CD4-positive, alpha-beta memory T cell (primary cell): ENCODE measurements at regions not wholly inside any gene's neighbourhood (a gene's known extent, or its start where the extent isn't known, plus 50 kb on each side); places are given as distances from the start of the nearest gene placed in this dataset.

Source experiments
- CTCF ChIA-PET: fragments of 350-600 bp; sonication (Branson Sonifier 250); formaldehyde crosslinking; loops from one replicate; lab custom pipeline; 2021; ENCODE audit warnings: inconsistent platforms; ENCODE audit not compliant: partially characterized antibody; lab: Charles Lee
- POLR2A ChIA-PET: fragments of 350-600 bp; sonication (Branson Sonifier 250); formaldehyde crosslinking; loops from one replicate; lab custom pipeline; 2021; ENCODE audit not compliant: partially characterized antibody; lab: Charles Lee
- DNase-seq, 5 donors: peaks; one replicate each; pipeline versions ENCODE4 v3.0.0 to v3.0.0-alpha.2; 2020 to 2022; ENCODE audit warnings: mixed read lengths in 1 of 5
- H3K27ac ChIP-seq: one replicate; pipeline ENCODE4 v1.7.0; 2013; ENCODE audit warnings: low read depth, low read length
- H3K27me3 ChIP-seq: 2 replicates; pipeline ENCODE4 v1.7.0; 2013; ENCODE audit warnings: mild to moderate bottlenecking, low read length, moderate library complexity; ENCODE audit not compliant: insufficient read depth
- H3K36me3 ChIP-seq: 2 replicates; pipeline ENCODE4 v1.7.0; 2013; ENCODE audit warnings: mild to moderate bottlenecking, low read length, moderate library complexity; ENCODE audit not compliant: insufficient read depth
- H3K4me1 ChIP-seq: 2 replicates; pipeline ENCODE4 v1.7.0; 2013; ENCODE audit warnings: mild to moderate bottlenecking, low read length, moderate library complexity; ENCODE audit not compliant: insufficient read depth
- H3K4me3 ChIP-seq, 2 donors: one replicate each; pipeline ENCODE4 v1.7.0; 2013; ENCODE audit warnings: low read length in 2 of 2, mild to moderate bottlenecking in 1 of 2
- H3K9me3 ChIP-seq, 2 donors: one replicate each; pipeline ENCODE4 v1.7.0; 2013; ENCODE audit warnings: low read length in 2 of 2, control low read depth in 1 of 2; ENCODE audit not compliant: control insufficient read depth in 1 of 2
- H3K27ac Mint-ChIP-seq, 7 donors: one replicate each; pipeline ENCODE4 v1.8.0; 2020 to 2021; ENCODE audit warnings: mixed read lengths in 7 of 7, mild to moderate bottlenecking in 6 of 7, inconsistent platforms in 3 of 7, moderate library complexity in 3 of 7
- H3K27me3 Mint-ChIP-seq, 2 donors: one replicate each; pipeline ENCODE4 v1.8.0; 2020 to 2021; ENCODE audit warnings: mixed read lengths in 2 of 2
- H3K36me3 Mint-ChIP-seq, 2 donors: one replicate each; pipeline ENCODE4 v1.8.0; 2020 to 2021; ENCODE audit warnings: mixed read lengths in 2 of 2, inconsistent platforms in 1 of 2, mild to moderate bottlenecking in 1 of 2
- H3K4me1 Mint-ChIP-seq, 4 donors: one replicate each; pipeline ENCODE4 v1.8.0; 2020 to 2021; ENCODE audit warnings: mixed read lengths in 4 of 4, mild to moderate bottlenecking in 1 of 4
- H3K4me3 Mint-ChIP-seq, 8 donors: one replicate each; pipeline ENCODE4 v1.8.0; 2020 to 2021; ENCODE audit warnings: mixed read lengths in 8 of 8, mild to moderate bottlenecking in 7 of 8, moderate library complexity in 6 of 8, inconsistent platforms in 3 of 8
- H3K9me3 Mint-ChIP-seq, 8 donors: one replicate each; pipeline ENCODE4 v1.8.0; 2020 to 2021; ENCODE audit warnings: mixed read lengths in 8 of 8, mild to moderate bottlenecking in 5 of 8, inconsistent platforms in 3 of 8, moderate library complexity in 1 of 8
- intact Hi-C: fragments of 100-400 bp; cut with micrococcal nuclease; formaldehyde crosslinking; loops from one replicate; pipeline ENCODE4 v1.15.1; 2023

DNA sequence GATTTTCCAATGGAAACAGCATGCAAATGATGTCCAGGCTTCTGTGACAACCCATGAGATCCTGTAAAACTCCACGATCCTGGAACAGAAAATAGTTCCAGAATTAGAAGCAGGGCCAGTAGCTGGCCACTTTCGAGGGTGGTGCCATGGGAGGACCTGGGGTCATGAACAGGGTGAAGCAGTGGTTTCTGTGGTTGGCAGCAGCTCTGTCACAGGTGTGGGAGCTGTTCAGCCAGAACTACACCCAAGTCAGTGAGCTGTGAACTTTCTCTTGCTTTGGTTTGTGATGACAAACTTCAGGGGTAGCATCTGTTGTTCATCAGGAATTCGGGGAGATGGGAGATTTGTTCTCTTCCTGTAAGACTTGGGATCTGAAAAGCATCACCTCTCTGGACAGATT lies 314.4 kb upstream of the NT5C1B start:
- Histone ChIP-seq H3K27ac (no peak overlapping the region), H3K4me1 (no peaks in the 10 kb centered on the region), H3K36me3 (no peaks in the 10 kb centered on the region), H3K4me3 (no peak overlapping the region), H3K9me3 (no peaks in the 10 kb centered on the region), H3K27me3 (no peaks in the 10 kb centered on the region)
- POLR2A ChIA-PET, result no interaction called here
- DNase-seq, result no peak
- Mint-ChIP-seq H3K9me3 (peaks cover 0 to 11% (median 6%) of the 10 kb centered on the region in 8 donors), H3K4me1 (no peaks in the 10 kb centered on the region), H3K4me3 (no peak overlapping the region), H3K36me3 (peaks cover 0 to 17% of the 10 kb centered on the region in 2 donors), H3K27me3 (peaks cover 0 to 2% of the 10 kb centered on the region in 2 donors), H3K27ac (no peak overlapping the region)
- CTCF ChIA-PET, result no interaction called here
- intact Hi-C loops, result no loop called here

DNA sequence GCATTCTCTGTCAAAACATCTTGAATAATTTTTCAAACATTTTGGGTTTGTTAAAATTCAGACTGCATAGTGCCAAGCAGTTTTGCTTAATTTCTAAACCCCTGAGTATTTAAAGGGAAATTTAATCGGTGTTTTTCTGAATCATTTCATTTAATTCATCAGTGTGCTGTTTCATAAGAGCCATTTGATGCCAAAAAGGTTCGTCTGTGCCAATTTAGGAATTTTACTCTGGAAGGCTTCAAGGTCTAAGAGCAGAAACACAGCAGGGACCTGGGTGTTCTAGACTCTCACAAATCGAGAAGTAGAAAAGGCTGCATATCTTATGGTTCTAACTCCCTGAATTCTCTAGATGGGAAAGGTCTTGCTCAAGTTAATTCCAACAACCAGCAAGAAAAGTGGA lies 311.9 kb upstream of the NT5C1B start:
- ChIA-PET CTCF (no interaction called here), POLR2A (no interaction called here)
- no peaks in the 10 kb centered on the region for H3K4me1 ChIP-seq
- H3K9me3 Mint-ChIP-seq, result peaks cover 0 to 11% (median 3%) of the 10 kb centered on the region in 8 donors
- H3K27ac Mint-ChIP-seq, result no peak overlapping the region
- H3K36me3 Mint-ChIP-seq, result peaks cover 0 to 6% of the 10 kb centered on the region in 2 donors
- intact Hi-C loops, result no loop called here
- no peaks in the 10 kb centered on the region for H3K4me1 Mint-ChIP-seq
- peaks cover 0 to 1% of the 10 kb centered on the region in 2 donors for H3K27me3 Mint-ChIP-seq
- no peaks in the 10 kb centered on the region for H3K27me3 ChIP-seq
- H3K4me3 ChIP-seq, result no peak overlapping the region
- no peaks in the 10 kb centered on the region for H3K36me3 ChIP-seq
- H3K27ac ChIP-seq, result no peak overlapping the region
- DNase-seq, result no peak
- no peak overlapping the region for H3K4me3 Mint-ChIP-seq
- no peaks in the 10 kb centered on the region for H3K9me3 ChIP-seq

DNA sequence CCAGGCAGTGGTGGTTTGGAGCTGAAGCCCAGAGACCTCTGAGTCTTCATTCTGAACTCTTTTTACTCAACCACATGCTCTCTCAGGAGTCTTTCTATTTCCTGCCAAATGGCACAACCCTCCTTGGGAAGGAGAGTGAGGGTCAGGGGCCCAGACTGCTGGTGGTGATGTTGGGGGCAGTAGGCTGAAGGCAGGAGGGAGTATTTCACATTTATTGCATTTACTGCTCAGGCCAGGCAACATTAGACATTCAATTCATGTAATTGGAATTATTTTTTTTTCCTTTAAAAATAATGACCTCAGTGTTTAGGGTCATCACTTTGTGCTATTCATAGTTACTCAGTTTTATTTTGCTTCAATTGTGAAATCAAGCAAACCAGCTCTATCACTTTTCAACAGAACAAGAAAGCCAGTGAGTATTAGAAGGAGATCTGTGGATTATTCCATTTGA lies 311.3 kb upstream of the NT5C1B start:
- H3K9me3 ChIP-seq, result no peaks in the 10 kb centered on the region
- Mint-ChIP-seq H3K4me3 (no peak overlapping the region), H3K27ac (no peak overlapping the region), H3K4me1 (no peaks in the 10 kb centered on the region), H3K9me3 (peaks cover 0 to 6% (median 1%) of the 10 kb centered on the region in 8 donors), H3K27me3 (peaks cover 0 to 1% of the 10 kb centered on the region in 2 donors), H3K36me3 (peaks cover 0 to under 1% of the 10 kb centered on the region in 2 donors)
- ChIA-PET POLR2A (no interaction called here), CTCF (no interaction called here)
- no peak overlapping the region for H3K27ac ChIP-seq
- H3K36me3 ChIP-seq, result no peaks in the 10 kb centered on the region
- no peaks in the 10 kb centered on the region for H3K27me3 ChIP-seq
- intact Hi-C loops, result no loop called here
- H3K4me1 ChIP-seq, result no peaks in the 10 kb centered on the region
- H3K4me3 ChIP-seq, result no peak overlapping the region
- DNase-seq, result no peak

DNA sequence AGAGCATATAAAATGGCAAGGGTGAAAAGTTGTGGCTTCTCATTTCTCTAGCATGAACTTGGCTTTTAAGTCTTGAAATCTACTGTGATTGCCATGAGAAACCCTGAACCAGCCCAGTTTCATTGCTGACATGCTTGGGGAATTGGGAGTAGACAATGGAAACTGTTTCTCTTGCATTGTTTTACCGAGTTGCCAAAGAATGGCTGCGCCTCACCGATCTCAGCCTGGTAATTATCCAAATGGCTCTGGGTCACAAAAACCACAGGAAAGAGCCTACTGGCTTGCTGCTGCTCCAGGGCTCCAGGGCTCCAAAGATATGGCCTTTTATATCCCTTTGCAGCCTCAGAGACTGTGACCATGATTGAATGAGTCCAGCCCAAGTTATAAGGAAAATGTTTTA lies 310.4 kb upstream of the NT5C1B start:
- Mint-ChIP-seq H3K4me1 (no peaks in the 10 kb centered on the region), H3K27ac (no peak overlapping the region), H3K9me3 (peaks cover 0 to 2% (median 0%) of the 10 kb centered on the region in 8 donors), H3K4me3 (no peak overlapping the region), H3K27me3 (peaks cover 0 to 1% of the 10 kb centered on the region in 2 donors), H3K36me3 (no peaks in the 10 kb centered on the region)
- Histone ChIP-seq H3K27me3 (no peaks in the 10 kb centered on the region), H3K4me3 (no peak overlapping the region), H3K4me1 (no peaks in the 10 kb centered on the region), H3K36me3 (no peaks in the 10 kb centered on the region), H3K27ac (no peak overlapping the region), H3K9me3 (no peaks in the 10 kb centered on the region)
- intact Hi-C loops, result no loop called here
- DNase-seq, result no peak
- ChIA-PET POLR2A (no interaction called here), CTCF (no interaction called here)

DNA sequence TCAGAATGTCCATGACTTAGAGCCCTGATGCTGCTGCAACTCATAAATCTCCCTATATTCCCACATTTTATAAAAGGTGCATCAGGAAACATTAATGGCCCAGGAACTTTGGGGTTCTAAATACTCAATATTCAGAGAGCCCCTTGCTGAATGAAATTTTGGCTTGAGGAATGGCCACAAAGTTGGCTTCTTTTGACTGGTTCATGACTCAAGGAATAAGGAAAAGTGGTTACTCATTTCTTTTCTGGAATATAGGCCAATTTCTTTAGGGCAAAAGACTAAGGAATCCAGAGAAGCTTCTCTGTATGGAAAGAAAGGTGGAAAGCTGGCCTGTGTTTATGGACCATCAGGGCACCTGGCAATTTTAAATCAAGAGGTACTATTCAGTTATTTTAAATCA lies 308.9 kb upstream of the NT5C1B start:
- H3K4me1 ChIP-seq, result no peaks in the 10 kb centered on the region
- H3K27me3 ChIP-seq, result no peaks in the 10 kb centered on the region
- Mint-ChIP-seq H3K4me3 (no peak overlapping the region), H3K27ac (no peak overlapping the region), H3K9me3 (no peaks in the 10 kb centered on the region), H3K36me3 (no peaks in the 10 kb centered on the region), H3K27me3 (peaks cover 0 to 1% of the 10 kb centered on the region in 2 donors), H3K4me1 (no peaks in the 10 kb centered on the region)
- ChIA-PET CTCF (no interaction called here), POLR2A (no interaction called here)
- no peak overlapping the region for H3K27ac ChIP-seq
- H3K4me3 ChIP-seq, result no peak overlapping the region
- H3K36me3 ChIP-seq, result no peaks in the 10 kb centered on the region
- intact Hi-C loops, result no loop called here
- no peak for DNase-seq
- no peaks in the 10 kb centered on the region for H3K9me3 ChIP-seq

GRCh38 chr2:18896125-18896764 lies 306.9 kb upstream of the NT5C1B start:
- no peak overlapping the region for H3K27ac ChIP-seq
- Mint-ChIP-seq H3K27ac (no peak overlapping the region), H3K27me3 (peaks cover 0 to 1% of the 10 kb centered on the region in 2 donors), H3K36me3 (no peaks in the 10 kb centered on the region), H3K9me3 (no peaks in the 10 kb centered on the region), H3K4me3 (no peak overlapping the region), H3K4me1 (no peaks in the 10 kb centered on the region)
- H3K4me3 ChIP-seq, result no peak overlapping the region
- no peaks in the 10 kb centered on the region for H3K4me1 ChIP-seq
- H3K27me3 ChIP-seq, result no peaks in the 10 kb centered on the region
- intact Hi-C loops, result no loop called here
- POLR2A ChIA-PET, result no interaction called here
- CTCF ChIA-PET, result no interaction called here
- no peaks in the 10 kb centered on the region for H3K9me3 ChIP-seq
- DNase-seq, result no peak
- no peaks in the 10 kb centered on the region for H3K36me3 ChIP-seq

DNA sequence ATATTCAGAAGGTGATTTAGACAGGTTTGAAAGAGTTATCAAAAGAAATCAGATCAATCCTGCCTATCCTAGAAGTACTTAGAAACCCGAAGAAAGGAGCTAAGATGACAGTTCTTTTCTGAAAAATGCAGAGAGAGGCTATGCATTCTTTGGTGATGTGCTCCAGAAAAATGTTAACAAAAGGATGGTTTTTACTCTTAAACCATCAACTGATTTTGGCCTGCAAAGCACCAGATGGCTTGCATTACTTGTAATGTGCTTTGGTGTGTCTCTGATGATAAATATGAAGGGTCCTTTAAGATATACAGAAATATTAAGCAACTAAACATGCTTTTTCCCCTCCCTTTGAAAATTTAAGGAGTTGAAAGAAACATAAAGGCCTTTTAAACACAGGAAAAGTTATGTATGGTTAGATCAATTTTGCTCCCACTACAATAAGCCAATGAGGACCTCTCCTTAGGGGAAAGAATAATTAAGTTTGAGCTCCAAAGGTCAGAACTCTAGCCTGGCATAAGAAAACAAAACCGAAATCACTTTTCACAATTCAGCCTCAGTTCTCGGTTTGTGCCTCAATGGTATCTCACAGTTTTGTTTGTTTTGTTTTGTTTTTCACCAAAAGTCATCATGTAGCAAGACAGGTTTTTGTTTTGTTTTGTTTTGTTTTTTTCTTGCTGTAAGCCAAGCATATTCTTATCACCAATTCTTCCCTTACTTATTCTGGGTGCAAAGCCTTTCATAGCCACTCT lies 302.4 kb upstream of the NT5C1B start:
- Histone ChIP-seq H3K36me3 (no peaks in the 10 kb centered on the region), H3K27me3 (no peaks in the 10 kb centered on the region), H3K9me3 (no peaks in the 10 kb centered on the region), H3K4me1 (no peaks in the 10 kb centered on the region), H3K4me3 (no peak overlapping the region), H3K27ac (no peak overlapping the region)
- Mint-ChIP-seq H3K36me3 (peaks cover 3 to 5% of the 10 kb centered on the region in 2 donors), H3K4me3 (no peak overlapping the region), H3K27ac (no peak overlapping the region), H3K27me3 (no peaks in the 10 kb centered on the region), H3K9me3 (peaks cover 0 to 3% (median 0%) of the 10 kb centered on the region in 8 donors), H3K4me1 (no peaks in the 10 kb centered on the region)
- no peak for DNase-seq
- ChIA-PET CTCF (no interaction called here), POLR2A (no interaction called here)
- intact Hi-C loops, result no loop called here
